Stimulated activated naive B cell treated with anti-CD40 and anti-IgM and Interleukin-4, amounts not matched to agents 10 μg/mL and 1 μg/mL and 100 μg/mL, for 72 hours (primary cell): ENCODE measurements at regions not wholly inside any gene's neighbourhood (a gene's known extent, or its start where the extent isn't known, plus 50 kb on each side); places are given as distances from the start of the nearest gene placed in this dataset.
A peak's percentile ranks its signal among the peaks of the same experiment; 100 is the strongest.

Experiments used
- ATAC-seq, 2 donors: fragments of 150-1000 bp; cut with Tn5 transposase; replicated peaks; 2 replicates each; pipeline ENCODE4 v1.10.0; 2021; ENCODE audit warnings: moderate library complexity in 1 of 2
- DNase-seq: peaks from one replicate; pipeline ENCODE4 v3.0.0; 2021
- H3K27ac Mint-ChIP-seq: one replicate; pipeline ENCODE4 v1.8.0; 2022; ENCODE audit warnings: mild to moderate bottlenecking, mixed read lengths
- H3K27me3 Mint-ChIP-seq, 2 donors: one replicate each; pipeline ENCODE4 v1.8.0; 2022; ENCODE audit warnings: mixed read lengths in 2 of 2
- H3K36me3 Mint-ChIP-seq, 2 donors: one replicate each; pipeline ENCODE4 v1.8.0; 2022; ENCODE audit warnings: mixed read lengths in 2 of 2, mild to moderate bottlenecking in 1 of 2
- H3K4me1 Mint-ChIP-seq, 2 donors: one replicate each; pipeline ENCODE4 v1.8.0; 2022; ENCODE audit warnings: mixed read lengths in 2 of 2, mild to moderate bottlenecking in 1 of 2
- H3K4me3 Mint-ChIP-seq, 2 donors: one replicate each; pipeline ENCODE4 v1.8.0; 2022; ENCODE audit warnings: mild to moderate bottlenecking in 2 of 2, mixed read lengths in 2 of 2, moderate library complexity in 1 of 2
- H3K9me3 Mint-ChIP-seq, 2 donors: one replicate each; pipeline ENCODE4 v1.8.0; 2022; ENCODE audit warnings: mixed read lengths in 2 of 2, mild to moderate bottlenecking in 1 of 2

DNA sequence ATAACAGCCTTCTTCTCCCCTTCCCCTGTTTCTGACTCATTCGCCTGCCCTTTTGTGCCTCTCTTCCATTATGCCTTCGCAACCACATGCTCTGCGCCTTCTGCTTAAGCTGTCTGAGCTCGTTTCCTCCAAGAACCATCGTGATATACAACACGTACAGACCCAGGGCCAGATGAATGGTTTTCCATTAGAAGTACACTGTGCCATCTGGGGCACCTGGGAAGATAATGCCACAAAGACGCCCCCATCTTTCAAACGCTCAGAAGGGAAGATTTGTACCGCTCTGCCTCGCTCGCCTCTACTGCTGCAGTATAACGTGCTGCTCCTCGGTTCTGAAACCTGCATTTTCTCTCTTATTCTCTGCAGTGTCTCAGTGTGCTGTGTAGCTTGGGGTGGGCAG is 470.9 kb upstream of the STXBP6 start:
- H3K9me3 Mint-ChIP-seq, result peaks cover 5% of the 10 kb centered on the region in 2 donors
- no peaks in the 10 kb centered on the region for H3K4me1 Mint-ChIP-seq
- H3K4me3 Mint-ChIP-seq, result no peak overlapping the region
- no peaks in the 10 kb centered on the region for H3K36me3 Mint-ChIP-seq
- no peaks in the 10 kb centered on the region for H3K27me3 Mint-ChIP-seq
- ATAC-seq (no peak), DNase-seq (no peak)
- no peak overlapping the region for H3K27ac Mint-ChIP-seq

DNA sequence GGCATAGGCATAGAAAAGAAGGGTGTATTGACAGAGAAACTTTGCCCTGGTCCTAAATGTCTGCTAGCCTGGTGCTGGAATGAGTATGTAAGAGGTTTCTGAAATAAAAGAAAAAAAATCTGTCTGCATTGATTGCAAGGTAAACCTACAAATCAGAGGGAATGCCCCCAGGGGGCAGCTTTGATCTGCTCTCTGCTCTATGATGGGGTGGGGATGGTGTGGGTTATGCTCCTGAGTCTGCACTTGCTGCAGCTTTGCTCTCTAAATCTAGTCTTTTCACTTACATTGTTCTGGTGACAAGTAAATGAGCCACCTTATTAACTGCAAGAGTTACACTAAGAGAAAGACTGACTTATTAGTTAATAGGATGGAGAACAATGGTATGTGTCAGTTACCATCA is 468.4 kb upstream of the STXBP6 start:
- no peak for DNase-seq
- no peak for ATAC-seq
- Mint-ChIP-seq H3K9me3 (peaks cover 7 to 12% of the 10 kb centered on the region in 2 donors), H3K27me3 (no peaks in the 10 kb centered on the region), H3K4me1 (no peaks in the 10 kb centered on the region), H3K36me3 (no peaks in the 10 kb centered on the region), H3K27ac (no peak overlapping the region), H3K4me3 (no peak overlapping the region)

DNA sequence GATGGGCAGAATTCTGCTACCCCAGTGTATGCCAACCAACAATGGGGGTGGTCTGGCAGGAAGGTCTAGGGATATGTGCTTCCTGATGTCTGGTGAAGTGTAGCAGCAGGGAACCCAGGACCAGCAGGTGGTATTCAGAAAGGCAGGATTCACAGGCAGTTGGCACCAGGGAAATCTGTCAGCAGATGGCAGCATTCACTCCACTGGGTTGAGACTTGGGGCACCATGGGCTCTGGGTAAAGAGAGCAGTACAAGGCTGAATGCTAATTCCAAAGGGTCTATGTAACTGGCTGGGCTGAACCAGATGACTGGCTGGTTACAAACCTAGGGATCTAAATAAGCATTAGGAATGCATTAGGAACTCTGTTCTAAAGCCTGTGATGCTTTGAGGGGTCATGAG is 466.9 kb upstream of the STXBP6 start:
- no peaks in the 10 kb centered on the region for H3K36me3 Mint-ChIP-seq
- H3K4me1 Mint-ChIP-seq, result no peaks in the 10 kb centered on the region
- DNase-seq (no peak), ATAC-seq (no peak)
- H3K4me3 Mint-ChIP-seq, result no peak overlapping the region
- no peak overlapping the region for H3K27ac Mint-ChIP-seq
- peaks cover 10 to 21% of the 10 kb centered on the region in 2 donors for H3K9me3 Mint-ChIP-seq
- no peaks in the 10 kb centered on the region for H3K27me3 Mint-ChIP-seq

GRCh38 chr14:25508845-25509244 is 458.9 kb upstream of the STXBP6 start:
- H3K4me1 Mint-ChIP-seq, result no peaks in the 10 kb centered on the region
- H3K27ac Mint-ChIP-seq, result no peak overlapping the region
- no peak for DNase-seq
- H3K9me3 Mint-ChIP-seq, result peaks cover 6 to 13% of the 10 kb centered on the region in 2 donors
- no peak overlapping the region for H3K4me3 Mint-ChIP-seq
- H3K36me3 Mint-ChIP-seq, result no peaks in the 10 kb centered on the region
- ATAC-seq, result no peak
- H3K27me3 Mint-ChIP-seq, result no peaks in the 10 kb centered on the region

- DNase-seq (no peak), ATAC-seq (no peak)
- Mint-ChIP-seq H3K27me3 (no peaks in the 10 kb centered on the region), H3K9me3 (peaks cover 2 to 4% of the 10 kb centered on the region in 2 donors), H3K4me1 (no peaks in the 10 kb centered on the region), H3K36me3 (no peaks in the 10 kb centered on the region), H3K4me3 (no peak overlapping the region), H3K27ac (no peak overlapping the region)
Measured at GRCh38 chr14:25501749-25502148, 451.8 kb upstream of the STXBP6 start.

- Mint-ChIP-seq H3K9me3 (no peaks in the 10 kb centered on the region), H3K4me3 (no peak overlapping the region), H3K4me1 (no peaks in the 10 kb centered on the region), H3K27me3 (no peaks in the 10 kb centered on the region), H3K36me3 (no peaks in the 10 kb centered on the region), H3K27ac (no peak overlapping the region)
- ATAC-seq (no peak), DNase-seq (no peak)
Measured at GRCh38 chr14:25488961-25489360, 439.0 kb upstream of the STXBP6 start.

DNA sequence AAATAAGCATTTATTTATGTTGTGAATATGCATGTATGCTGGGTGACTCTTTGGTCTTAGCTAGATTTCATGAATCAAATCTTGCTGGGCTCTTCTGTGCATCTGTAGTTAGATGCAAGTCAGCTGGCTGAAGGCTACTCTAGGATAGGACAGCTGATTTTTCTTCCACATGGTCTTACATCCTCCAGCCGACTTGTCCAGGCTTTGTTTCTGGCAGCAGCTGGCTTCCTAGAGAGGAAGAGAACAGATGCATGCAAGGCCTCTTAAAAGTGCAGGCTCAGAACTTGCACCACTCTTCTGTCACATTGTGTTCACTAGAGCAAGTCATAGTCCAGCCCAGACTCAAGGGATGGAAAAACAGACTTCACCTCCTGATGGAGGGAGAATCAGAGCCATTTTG is 435.4 kb upstream of the STXBP6 start:
- H3K4me1 Mint-ChIP-seq, result no peaks in the 10 kb centered on the region
- H3K36me3 Mint-ChIP-seq, result no peaks in the 10 kb centered on the region
- H3K27me3 Mint-ChIP-seq, result no peaks in the 10 kb centered on the region
- peaks cover 0 to 1% of the 10 kb centered on the region in 2 donors for H3K9me3 Mint-ChIP-seq
- DNase-seq (no peak), ATAC-seq (no peak)
- no peak overlapping the region for H3K4me3 Mint-ChIP-seq
- H3K27ac Mint-ChIP-seq, result no peak overlapping the region

DNA sequence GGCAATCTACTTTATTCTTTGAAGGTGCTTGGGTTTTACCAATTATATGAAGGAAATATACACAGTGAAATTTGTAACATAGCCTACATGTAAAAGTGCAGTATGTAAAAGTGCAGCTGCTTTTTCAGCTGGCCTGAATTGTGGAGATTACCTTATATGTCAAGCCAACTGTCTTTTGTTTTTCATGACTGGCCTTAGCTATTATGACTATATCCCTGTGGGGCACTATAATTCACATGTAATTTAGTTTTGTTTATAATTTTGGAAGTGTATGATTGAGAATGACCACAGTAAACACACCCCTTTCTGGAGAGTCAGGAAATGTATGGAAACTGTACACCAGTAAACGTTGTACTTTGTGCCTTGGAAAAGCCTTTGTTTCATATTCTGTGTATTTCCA is 435.0 kb upstream of the STXBP6 start:
- Mint-ChIP-seq H3K9me3 (peaks cover 0 to 1% of the 10 kb centered on the region in 2 donors), H3K27ac (no peak overlapping the region), H3K4me3 (no peak overlapping the region), H3K36me3 (no peaks in the 10 kb centered on the region), H3K27me3 (no peaks in the 10 kb centered on the region), H3K4me1 (no peaks in the 10 kb centered on the region)
- DNase-seq (no peak), ATAC-seq (no peak)

DNA sequence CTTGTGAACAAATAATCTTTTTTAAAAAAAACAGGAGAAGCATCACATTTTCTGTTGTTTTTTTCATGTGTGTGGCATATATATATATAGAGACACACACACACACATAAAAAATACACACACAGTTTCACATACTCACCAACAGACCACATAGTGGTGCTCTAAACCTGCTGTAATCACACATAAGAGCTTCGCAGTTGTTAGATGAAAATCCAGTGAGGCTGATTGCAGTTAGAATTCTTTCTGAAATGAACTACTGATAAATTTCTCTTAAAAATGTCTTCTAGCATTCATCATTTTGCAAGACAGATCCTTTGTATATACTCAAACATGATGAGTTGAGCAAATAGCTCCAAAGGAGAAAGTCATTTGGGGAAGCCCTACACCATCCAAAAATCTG is 434.3 kb upstream of the STXBP6 start:
- ATAC-seq (no peak), DNase-seq (no peak)
- H3K27me3 Mint-ChIP-seq, result no peaks in the 10 kb centered on the region
- H3K9me3 Mint-ChIP-seq, result peaks cover 0 to 1% of the 10 kb centered on the region in 2 donors
- H3K4me3 Mint-ChIP-seq, result no peak overlapping the region
- H3K36me3 Mint-ChIP-seq, result no peaks in the 10 kb centered on the region
- H3K27ac Mint-ChIP-seq, result no peak overlapping the region
- no peaks in the 10 kb centered on the region for H3K4me1 Mint-ChIP-seq

GRCh38 chr14:25477316-25478098 is 427.6 kb upstream of the STXBP6 start:
- no peak overlapping the region for H3K4me3 Mint-ChIP-seq

DNA sequence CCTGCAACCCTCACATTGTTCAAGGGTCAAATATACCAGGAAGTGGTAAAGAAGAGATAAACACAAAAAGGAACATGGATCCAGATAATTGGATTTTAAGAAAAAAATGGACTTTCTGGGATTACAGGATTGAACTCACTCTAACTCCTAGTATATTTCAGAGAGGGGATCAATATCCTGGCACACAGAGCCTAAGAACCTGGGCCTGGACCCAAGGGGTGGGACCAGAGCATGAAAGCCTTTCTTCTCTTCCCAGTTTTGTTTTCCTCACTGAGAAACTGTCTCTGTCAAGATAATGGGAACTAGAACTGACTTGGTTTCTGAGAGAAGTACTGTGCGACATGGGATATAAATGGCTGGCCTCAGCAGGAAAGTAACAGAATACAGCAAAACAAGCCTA is 422.8 kb upstream of the STXBP6 start:
- no peak overlapping the region for H3K27ac Mint-ChIP-seq
- H3K9me3 Mint-ChIP-seq, result peaks cover 0 to 3% of the 10 kb centered on the region in 2 donors
- DNase-seq (no peak), ATAC-seq (no peak)
- H3K27me3 Mint-ChIP-seq, result no peaks in the 10 kb centered on the region
- H3K4me1 Mint-ChIP-seq, result no peaks in the 10 kb centered on the region
- no peak overlapping the region for H3K4me3 Mint-ChIP-seq
- no peaks in the 10 kb centered on the region for H3K36me3 Mint-ChIP-seq

More at GRCh38 chr14:25477316-25478098, 427.6 kb upstream of the STXBP6 start:
- Mint-ChIP-seq H3K27me3 (no peaks in the 10 kb centered on the region), H3K4me1 (no peaks in the 10 kb centered on the region), H3K9me3 (peaks cover 0 to 5% of the 10 kb centered on the region in 2 donors), H3K27ac (no peak overlapping the region), H3K36me3 (no peaks in the 10 kb centered on the region)
- DNase-seq (no peak), ATAC-seq (no peak)

DNA sequence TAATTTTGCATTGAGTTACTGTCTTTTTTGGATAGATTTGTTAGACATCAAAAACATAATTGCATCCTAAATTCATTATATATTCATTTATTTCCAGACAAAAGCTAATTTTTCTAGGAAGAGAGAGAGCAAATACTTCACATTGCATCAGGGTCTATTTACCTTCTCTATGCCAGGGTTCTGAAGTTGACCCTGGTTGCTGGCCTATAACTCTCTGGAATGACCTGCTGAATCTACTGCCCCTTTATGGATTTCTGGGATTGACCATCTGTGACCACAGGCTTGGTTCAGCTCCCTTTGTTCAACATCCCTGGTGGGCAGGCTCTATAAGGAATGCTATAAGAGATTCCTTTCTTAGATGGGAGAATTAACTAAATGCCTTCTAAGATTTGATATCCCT is 414.8 kb upstream of the STXBP6 start:
- no peaks in the 10 kb centered on the region for H3K27me3 Mint-ChIP-seq
- no peaks in the 10 kb centered on the region for H3K36me3 Mint-ChIP-seq
- no peaks in the 10 kb centered on the region for H3K4me1 Mint-ChIP-seq
- no peak for ATAC-seq
- no peak overlapping the region for H3K27ac Mint-ChIP-seq
- no peak overlapping the region for H3K4me3 Mint-ChIP-seq
- H3K9me3 Mint-ChIP-seq, result peaks cover 6 to 9% of the 10 kb centered on the region in 2 donors
- DNase-seq, result no peak

- H3K4me3 Mint-ChIP-seq, result no peak overlapping the region
- H3K27me3 Mint-ChIP-seq, result no peaks in the 10 kb centered on the region
- ATAC-seq (no peak), DNase-seq (no peak)
- no peak overlapping the region for H3K27ac Mint-ChIP-seq
- peaks cover 6 to 9% of the 10 kb centered on the region in 2 donors for H3K9me3 Mint-ChIP-seq
- no peaks in the 10 kb centered on the region for H3K4me1 Mint-ChIP-seq
- no peaks in the 10 kb centered on the region for H3K36me3 Mint-ChIP-seq
Measured at GRCh38 chr14:25464078-25464477, 414.1 kb upstream of the STXBP6 start.

DNA sequence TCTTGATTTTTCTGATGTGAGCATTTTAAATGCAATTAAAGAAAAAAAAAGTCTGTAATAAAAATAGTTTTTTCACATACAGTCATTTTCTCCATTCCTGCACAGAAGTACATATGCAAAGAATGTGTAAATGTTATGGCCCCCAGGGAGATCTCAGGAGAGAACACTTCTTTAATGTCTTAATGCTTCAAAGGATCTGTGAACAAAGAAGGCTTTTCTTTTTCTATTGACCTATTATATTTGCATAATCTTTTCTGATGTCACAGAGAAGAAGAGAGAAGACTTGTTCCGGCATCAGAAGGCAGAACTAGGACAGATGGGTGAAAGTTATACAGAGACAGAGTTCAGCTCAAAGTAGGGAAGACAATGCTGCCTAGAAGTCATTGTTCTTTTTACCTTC is 413.5 kb upstream of the STXBP6 start:
- Mint-ChIP-seq H3K9me3 (peaks cover 6 to 9% of the 10 kb centered on the region in 2 donors), H3K4me3 (no peak overlapping the region), H3K27ac (no peak overlapping the region), H3K27me3 (no peaks in the 10 kb centered on the region), H3K36me3 (no peaks in the 10 kb centered on the region), H3K4me1 (no peaks in the 10 kb centered on the region)
- DNase-seq, result no peak
- peak; percentile 87 to 89 for ATAC-seq

- ATAC-seq, result no peak
- peaks cover 6 to 9% of the 10 kb centered on the region in 2 donors for H3K9me3 Mint-ChIP-seq
- H3K27me3 Mint-ChIP-seq, result no peaks in the 10 kb centered on the region
- H3K36me3 Mint-ChIP-seq, result no peaks in the 10 kb centered on the region
- no peak overlapping the region for H3K4me3 Mint-ChIP-seq
- no peaks in the 10 kb centered on the region for H3K4me1 Mint-ChIP-seq
- H3K27ac Mint-ChIP-seq, result no peak overlapping the region
- no peak for DNase-seq
Measured at GRCh38 chr14:25461780-25462179, 411.8 kb upstream of the STXBP6 start.
